ENCODE measurements at regions not wholly inside any gene's neighbourhood (a gene's known extent, or its start where the extent isn't known, plus 50 kb on each side); places are given as distances from the start of the nearest gene placed in this dataset.

DNA sequence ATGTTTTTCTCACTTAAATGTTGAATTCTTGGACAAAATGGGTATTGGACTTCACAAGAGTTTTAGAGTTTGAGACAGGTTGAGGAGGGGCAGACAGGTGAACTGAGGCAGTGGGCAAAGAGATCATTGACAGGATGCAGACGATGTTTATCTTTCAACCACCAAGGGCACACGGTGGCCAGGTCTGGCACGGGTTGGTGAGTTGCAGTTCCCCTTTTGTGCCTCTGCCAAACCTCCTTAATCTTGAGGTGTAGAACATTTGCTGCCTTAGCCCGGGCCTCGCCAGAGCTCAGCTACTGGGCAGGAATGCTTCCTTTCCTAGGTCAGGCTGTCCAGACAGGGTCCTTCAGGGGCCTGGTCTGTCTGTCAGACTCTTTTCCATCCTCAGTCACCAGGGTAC is 567.4 kb upstream of the SOX9 start:
- TF ChIP-seq, protein P1, sequence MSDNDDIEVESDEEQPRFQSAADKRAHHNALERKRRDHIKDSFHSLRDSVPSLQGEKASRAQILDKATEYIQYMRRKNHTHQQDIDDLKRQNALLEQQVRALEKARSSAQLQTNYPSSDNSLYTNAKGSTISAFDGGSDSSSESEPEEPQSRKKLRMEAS (IDR thresholded peaks at IDR 0.05) = no peak
- TF ChIP-seq REST (IDR thresholded peaks at IDR 0.05; ENCODE audit: low read depth) (no peak), TAF1 (IDR thresholded peaks at IDR 0.05; ENCODE audit: low read depth) (no peak), EP300 (IDR thresholded peaks at IDR 0.05; ENCODE audit: borderline replicate concordance) (no peak), CEBPB (IDR thresholded peaks at IDR 0.05) (no peak), RAD21 (IDR thresholded peaks at IDR 0.05; ENCODE audit: low read depth) (no peak), TCF12 (IDR thresholded peaks at IDR 0.05; ENCODE audit: low read depth) (no peak), ZBTB7A (IDR thresholded peaks at IDR 0.05; ENCODE audit: low read depth) (no peak), FOXM1 (IDR thresholded peaks at IDR 0.05; ENCODE audit: borderline replicate concordance, low read depth) (no peak), CREB1 (IDR thresholded peaks at IDR 0.05; ENCODE audit: low read depth) (no peak), NFIC (IDR thresholded peaks at IDR 0.05) (no peak), TEAD4 (IDR thresholded peaks at IDR 0.05) (no peak), YY1 (IDR thresholded peaks at IDR 0.05; ENCODE audit: low read depth) (no peak)
